ENCODE measurements at regions not wholly inside any gene's neighbourhood (a gene's known extent, or its start where the extent isn't known, plus 50 kb on each side); places are given as distances from the start of the nearest gene placed in this dataset.
A peak's percentile ranks its signal among the peaks of the same experiment; 100 is the strongest.
"Not testable (repeated sequence)": the region's sequence is repeated elsewhere in the genome, so short reads cannot be mapped to it uniquely, and the experiment has no call there.

DNA sequence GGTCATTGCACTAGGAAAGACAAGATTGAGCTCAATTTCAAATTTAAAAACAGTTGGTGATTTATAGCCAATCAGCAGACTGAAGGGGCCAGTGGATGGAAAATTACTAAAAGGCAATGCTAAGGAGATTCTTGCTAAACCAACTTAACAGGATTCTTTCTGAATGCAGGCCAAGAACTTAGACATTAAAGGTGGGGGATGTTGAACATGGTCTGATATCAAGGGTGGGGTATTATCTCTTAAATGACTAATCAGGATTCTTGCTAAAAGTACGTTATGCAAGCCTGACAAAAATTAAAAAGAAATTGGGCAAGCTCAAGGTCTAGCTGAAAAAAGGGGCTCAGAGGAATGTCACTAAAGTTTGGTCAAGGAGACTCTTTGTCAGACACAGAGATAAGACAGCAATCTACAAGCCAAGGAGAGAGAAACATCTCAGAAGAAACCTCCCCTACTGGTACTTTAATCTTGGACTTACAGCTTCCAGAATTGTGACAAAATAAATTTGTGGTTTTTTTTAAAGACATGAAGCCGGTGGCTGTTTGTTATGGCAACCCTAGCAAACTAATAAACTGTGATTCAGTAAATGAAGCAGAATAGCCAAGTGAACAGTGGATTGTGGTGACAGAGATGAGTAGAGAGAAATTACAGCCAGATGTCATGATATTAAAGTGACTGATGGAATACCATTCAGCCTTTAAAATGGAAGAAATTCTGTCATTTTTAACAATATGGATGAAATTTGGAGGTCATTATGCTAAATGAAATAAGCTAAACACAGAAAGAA lies 120.3 kb upstream of the KLHL4 start:
- DNase-seq (ENCODE audit: low read depth) = no peak
- TF ChIP-seq, protein P1, sequence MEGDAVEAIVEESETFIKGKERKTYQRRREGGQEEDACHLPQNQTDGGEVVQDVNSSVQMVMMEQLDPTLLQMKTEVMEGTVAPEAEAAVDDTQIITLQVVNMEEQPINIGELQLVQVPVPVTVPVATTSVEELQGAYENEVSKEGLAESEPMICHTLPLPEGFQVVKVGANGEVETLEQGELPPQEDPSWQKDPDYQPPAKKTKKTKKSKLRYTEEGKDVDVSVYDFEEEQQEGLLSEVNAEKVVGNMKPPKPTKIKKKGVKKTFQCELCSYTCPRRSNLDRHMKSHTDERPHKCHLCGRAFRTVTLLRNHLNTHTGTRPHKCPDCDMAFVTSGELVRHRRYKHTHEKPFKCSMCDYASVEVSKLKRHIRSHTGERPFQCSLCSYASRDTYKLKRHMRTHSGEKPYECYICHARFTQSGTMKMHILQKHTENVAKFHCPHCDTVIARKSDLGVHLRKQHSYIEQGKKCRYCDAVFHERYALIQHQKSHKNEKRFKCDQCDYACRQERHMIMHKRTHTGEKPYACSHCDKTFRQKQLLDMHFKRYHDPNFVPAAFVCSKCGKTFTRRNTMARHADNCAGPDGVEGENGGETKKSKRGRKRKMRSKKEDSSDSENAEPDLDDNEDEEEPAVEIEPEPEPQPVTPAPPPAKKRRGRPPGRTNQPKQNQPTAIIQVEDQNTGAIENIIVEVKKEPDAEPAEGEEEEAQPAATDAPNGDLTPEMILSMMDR (IDR thresholded peaks at IDR 0.05; ENCODE audit: insufficient read depth, low read length) = no peak
- no peak overlapping the region for H3K4me3 ChIP-seq (ENCODE audit: low read depth, low read length)

DNA sequence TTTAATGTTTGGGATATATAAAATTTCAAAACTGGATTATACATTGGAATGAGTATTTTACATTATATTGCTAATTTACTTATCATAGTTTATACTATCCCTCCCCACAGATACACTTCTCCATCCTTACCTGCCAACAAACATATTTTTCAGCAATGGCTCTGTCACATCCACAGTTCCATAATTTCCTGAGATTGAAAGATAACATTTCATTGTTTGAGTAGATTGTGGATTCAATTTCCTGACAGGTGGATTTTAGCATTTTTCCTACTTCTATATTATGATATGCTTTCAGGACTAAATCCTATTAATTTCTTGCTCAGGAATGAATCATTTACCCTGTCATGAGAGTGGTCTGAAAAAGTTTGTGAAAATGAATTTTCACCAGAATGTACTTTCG lies 115.3 kb upstream of the KLHL4 start:
- no peak overlapping the region for H3K4me3 ChIP-seq (ENCODE audit: low read depth, low read length)
- TF ChIP-seq, protein P1 (IDR thresholded peaks at IDR 0.05; ENCODE audit: insufficient read depth, low read length) = no peak
- no peak for DNase-seq (ENCODE audit: low read depth)

DNA sequence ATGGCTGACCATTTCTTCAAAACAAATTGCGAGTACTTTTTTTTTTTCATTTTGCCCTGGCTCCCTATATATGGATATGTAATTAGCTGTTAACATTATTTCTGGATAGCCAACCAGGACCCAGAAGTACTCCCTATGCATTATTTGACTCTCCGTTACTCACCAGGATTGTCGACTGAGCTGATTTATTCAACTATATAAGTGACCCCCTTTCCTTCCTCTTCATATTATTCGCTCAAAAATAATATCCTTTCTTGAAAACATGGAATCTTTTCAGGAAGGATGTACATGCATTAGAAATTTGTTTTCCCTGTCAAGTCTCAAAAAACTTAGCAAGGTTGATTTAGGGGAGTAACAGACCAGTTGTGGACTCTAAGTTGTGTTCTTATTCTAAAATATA lies 114.1 kb upstream of the KLHL4 start:
- no peak for DNase-seq (ENCODE audit: low read depth)
- TF ChIP-seq, protein P1 (IDR thresholded peaks at IDR 0.05; ENCODE audit: insufficient read depth, low read length) = no peak

DNA sequence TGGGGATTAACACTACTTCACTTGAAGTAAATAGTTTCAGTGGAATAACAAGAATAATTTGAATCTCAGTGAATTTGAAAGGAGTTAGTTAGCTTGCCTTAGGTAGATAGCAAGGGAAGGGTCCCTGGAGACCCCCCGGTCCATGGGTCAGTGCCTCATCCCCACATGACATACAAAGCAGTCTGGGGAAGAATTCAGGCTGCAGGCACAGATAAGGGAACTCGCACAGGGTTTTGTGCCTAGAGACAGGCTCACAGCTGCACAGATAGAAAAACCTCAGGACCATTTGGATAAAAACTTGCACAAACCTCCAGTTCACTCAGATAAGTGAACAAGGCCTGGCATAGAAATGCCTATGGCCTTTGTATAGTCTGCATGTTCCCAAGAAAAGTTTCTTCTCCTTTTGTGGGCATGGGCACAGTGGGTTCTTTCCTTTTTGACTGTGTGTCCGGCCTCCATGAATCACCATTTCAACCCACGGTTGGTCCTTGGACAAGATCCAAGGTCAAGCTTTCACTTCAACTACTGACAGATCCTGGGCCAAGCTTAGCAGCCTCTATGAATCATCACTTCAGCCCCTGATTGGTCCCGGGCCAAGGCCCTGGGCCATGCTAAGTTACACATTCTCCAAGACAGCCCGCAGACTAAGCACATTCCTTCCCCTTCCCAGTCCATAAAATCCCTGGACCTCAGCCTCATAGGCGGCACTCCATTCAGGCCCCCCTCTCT lies 108.3 kb upstream of the KLHL4 start:
- peak; percentile 87 for DNase-seq (ENCODE audit: low read depth)
- no peak overlapping the region for H3K4me3 ChIP-seq (ENCODE audit: low read depth, low read length)
- TF ChIP-seq, protein P1 (IDR thresholded peaks at IDR 0.05; ENCODE audit: insufficient read depth, low read length) = no peak

More for the DNA sequence above, 114.1 kb upstream of the KLHL4 start:
- no peak overlapping the region for H3K4me3 ChIP-seq (ENCODE audit: low read depth, low read length)

DNA sequence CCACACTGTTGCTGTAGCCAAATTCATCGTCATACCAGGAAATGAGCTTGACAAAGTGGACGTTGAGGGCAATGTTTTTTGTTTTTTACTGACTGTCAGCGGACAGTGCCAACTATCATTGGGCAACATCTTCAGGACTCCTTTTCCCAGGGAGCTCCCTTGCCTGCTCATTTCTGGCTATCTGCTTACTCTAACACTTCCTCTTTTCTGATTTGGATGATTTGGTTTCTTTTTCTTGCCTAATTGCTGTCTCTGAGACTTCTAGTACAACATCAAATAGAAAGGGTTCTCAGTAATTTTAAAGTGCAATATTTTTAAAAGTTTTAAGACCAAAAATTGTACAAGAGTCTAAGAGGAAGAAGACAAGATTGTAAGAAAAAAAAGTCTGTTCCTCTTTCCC lies 92.0 kb upstream of the KLHL4 start:
- no peak for DNase-seq (ENCODE audit: low read depth)
- TF ChIP-seq, protein P1 (IDR thresholded peaks at IDR 0.05; ENCODE audit: insufficient read depth, low read length) = no peak
- H3K4me3 ChIP-seq (ENCODE audit: low read depth, low read length) = no peak overlapping the region

DNA sequence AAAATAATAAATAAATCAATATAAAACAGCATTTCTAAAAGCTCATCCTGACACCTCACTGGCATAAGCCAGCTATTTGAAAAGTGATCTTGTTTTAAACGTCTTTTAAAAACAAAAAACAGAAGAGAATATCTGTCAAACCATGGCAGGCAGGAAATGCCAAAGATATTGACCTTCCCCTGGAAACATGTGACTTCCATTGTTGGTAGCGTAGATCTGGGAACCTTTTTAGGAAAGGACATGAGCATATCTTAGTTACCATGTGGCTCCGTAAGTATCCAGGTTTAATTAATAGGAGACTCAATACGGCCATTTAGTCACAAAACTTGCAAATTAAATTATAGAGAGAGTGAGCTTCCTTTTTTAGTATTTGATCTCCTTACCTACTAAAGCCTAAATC lies 83.0 kb upstream of the KLHL4 start:
- TF ChIP-seq, protein P1 (IDR thresholded peaks at IDR 0.05; ENCODE audit: insufficient read depth, low read length) = no peak
- H3K4me3 ChIP-seq (ENCODE audit: low read depth, low read length) = no peak overlapping the region
- DNase-seq (ENCODE audit: low read depth) = no peak

DNA sequence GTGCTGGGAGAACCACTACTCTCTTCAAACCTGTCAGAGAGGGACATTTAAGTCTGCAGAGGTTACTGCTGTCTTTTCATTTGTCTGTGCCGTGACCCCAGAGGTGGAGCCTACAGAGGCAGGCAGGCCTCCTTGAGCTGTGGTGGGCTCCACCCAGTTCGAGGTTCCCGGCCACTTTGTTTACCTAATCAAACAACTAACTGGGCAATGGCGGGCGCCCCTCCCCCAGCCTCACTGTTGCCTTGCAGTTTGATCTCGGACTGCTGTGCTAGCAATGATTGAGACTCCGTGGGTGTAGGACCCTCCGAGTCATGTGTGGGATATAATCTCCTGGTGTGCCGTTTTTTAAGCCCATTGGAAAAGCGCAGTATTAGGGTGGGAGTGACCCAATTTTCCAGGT lies 69.0 kb upstream of the KLHL4 start:
- not testable (repeated sequence) for DNase-seq (ENCODE audit: low read depth); H3K4me3 ChIP-seq (ENCODE audit: low read depth, low read length)

DNA sequence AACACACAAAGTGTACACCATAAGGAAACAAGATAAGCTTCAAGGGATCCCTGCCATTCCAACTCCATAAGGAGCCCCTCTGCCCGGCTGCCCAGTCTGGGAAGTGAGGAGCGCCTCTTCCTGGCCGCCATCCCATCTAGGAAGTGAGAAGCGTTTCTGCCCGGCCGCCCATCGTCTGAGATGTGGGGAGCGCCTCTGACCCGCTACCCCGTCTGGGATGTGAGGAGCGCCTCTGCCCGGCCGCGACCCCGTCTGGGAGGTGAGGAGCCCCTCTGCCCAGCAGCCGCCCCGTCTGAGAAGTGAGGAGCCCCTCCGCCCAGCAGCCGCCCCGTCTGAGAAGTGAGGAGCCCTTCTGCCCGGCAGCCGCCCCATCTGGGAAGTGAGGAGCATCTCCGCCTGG lies 51.8 kb upstream of the KLHL4 start:
- not testable (repeated sequence) for H3K4me3 ChIP-seq (ENCODE audit: low read depth, low read length); DNase-seq (ENCODE audit: low read depth)

All from fibroblast of the aortic adventitia (primary cell).